ENCODE measurements at regions not wholly inside any gene's neighbourhood (a gene's known extent, or its start where the extent isn't known, plus 50 kb on each side); places are given as distances from the start of the nearest gene placed in this dataset.

DNA sequence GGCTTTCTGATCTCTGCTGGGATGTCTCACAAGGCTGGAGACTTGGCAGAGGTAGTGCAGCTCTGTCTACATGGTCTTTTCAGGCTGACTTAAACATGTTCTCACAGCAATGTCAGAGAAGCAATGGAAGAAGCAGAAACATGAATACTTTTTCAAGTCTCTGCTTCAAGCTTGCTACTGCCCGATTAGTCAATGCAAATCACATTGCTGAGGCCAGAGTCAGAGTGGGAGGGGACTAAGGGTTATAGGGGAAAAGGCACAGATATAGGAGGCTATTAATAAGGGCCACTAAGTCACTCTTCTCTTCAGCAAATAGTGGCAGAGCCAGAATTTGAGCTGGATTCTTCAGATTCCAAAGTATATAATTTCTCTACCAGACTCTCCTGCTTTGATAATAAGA is 390.5 kb downstream of the TMEM135 start:
- no peak for DNase-seq (ENCODE audit: low read depth in 2 of 2)

DNA sequence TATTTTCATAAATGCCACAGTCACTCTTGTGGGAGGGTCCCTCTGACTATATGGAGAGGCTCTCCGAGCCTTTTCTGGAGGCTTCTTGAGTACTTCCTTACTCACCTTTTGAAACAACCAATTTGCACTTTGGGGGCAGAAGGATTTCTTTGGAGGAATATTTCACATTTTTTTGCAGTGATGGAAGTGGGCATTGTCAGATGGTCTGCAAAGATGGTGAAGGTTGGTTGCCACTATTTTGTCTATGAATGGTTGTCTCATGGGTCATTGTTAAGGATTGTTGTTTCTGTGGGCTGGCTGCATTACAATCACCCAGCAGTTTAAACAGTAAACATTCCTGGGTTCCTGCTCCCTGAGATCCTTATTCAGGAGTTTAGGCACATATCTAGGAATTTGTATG is 388.2 kb downstream of the TMEM135 start:
- DNase-seq (ENCODE audit: low read depth in 2 of 2) = no peak

DNA sequence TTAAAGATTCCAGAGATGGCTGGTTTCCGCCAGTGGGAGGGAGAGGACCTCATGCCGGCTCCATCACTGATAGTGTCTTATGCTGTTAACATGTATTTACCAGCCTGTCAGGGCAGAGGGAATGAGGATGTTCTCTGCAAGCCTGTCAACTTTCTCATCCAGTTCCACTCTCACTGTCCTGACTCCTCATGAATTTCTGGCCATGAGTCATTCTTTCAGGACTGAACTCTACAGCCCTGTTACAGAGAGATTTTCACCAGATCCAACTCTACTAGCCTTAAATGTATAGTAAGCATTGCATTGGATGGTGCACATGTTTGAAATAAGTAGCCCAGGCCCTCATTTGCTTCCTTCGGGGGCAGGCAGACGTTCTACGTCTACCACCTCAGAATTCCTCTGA is 387.7 kb downstream of the TMEM135 start:
- no peak for DNase-seq (ENCODE audit: low read depth in 2 of 2)

DNA sequence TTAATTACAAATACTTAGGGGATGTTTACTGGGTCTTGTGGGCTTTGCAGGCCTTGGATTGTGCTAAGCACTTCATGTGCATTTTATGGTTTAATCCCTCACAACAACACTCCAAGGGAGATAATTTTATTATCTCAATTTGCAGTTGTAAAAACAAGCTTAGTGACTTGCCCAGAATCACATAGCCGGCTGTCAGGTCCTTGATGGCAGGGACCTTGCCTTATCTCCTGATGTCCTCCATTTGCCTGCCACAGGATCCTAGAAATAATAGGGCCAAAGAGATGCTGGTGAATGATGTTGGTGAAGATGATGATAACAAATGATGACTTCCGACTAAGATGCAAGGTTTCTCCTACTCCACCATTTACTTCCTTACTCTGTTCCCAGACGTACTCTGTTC is 385.4 kb downstream of the TMEM135 start:
- no peak for DNase-seq (ENCODE audit: low read depth in 2 of 2)

DNA sequence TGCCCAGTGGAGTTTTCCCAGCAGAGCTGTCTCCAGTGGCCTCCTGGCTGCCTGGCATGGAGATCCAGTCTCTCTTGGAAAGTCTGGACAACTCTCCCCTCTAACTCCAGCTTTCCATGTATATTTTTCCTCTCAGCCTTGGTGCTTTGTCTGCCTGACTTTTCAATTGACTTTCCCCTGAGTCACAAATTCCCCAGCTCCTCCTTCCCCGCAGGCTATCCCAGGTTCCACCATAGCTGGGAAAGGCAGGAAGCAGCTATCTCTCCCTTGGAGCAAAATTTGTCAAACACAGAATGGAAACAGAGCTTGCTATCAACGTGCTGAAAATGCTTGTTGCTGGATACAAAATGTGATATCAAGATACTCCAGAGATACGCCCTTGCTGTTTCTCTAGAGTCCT is 384.8 kb downstream of the TMEM135 start:
- DNase-seq (ENCODE audit: low read depth in 2 of 2) = no peak

DNA sequence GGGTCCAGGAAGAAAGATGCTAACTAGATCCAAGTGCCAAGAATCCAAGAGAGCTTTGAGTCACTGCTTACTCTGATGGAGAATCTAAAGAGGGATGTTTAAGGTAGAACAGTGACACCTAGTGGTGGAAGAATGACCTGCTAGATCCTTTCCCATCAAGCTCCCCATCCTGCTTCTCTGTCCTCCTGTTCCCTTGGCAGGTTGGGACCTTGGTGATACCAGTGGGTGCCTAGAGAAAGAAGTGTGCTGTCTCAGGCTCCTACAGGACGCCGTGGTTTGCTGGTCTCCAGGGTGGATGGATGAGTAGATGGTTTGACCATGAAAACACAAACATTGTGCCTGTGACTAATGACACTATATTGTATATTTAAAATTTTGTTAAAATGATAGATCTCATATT is 383.7 kb downstream of the TMEM135 start:
- peak in 1 of 2 donors; percentile 23 for DNase-seq (ENCODE audit: low read depth in 2 of 2)

DNA sequence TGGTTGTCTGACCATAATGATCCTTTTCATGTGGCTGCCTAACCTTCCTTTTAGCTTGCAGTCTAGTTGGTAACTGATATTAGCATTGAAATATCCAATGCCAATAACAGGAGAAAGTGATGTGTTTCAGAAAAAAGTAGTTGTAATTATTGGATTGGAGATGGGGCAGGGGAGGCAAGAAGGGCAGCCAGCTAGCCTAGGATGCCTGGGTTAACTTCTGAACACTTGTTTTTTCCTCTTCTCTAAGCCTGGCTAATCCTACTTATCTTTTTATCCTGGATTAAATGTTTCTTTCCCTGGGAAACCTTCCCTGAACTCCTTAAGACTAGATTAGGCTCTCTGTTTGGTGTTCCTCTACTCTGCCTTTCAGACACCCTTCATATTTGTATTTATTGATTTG is 380.2 kb downstream of the TMEM135 start:
- DNase-seq (ENCODE audit: low read depth in 2 of 2) = no peak

DNA sequence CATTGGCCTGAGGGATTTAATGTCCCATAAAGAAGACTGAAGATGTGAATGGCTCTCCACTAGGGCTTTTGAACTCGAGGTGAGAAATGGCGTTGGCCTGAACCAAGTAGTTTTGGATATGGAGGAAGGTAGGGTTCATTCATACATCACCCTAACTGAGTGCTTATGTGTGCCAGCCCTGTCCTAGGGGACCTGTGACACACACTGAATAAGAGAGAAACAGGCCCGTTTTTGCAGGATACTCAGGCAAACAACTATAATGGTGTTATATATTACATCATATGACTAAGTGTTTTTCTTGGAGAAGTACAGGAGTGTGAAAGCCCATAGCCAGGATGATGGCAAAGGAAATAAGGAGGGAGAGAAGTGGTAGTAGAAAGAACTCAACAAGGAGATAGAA is 368.1 kb downstream of the TMEM135 start:
- no peak for DNase-seq (ENCODE audit: low read depth in 2 of 2)

DNA sequence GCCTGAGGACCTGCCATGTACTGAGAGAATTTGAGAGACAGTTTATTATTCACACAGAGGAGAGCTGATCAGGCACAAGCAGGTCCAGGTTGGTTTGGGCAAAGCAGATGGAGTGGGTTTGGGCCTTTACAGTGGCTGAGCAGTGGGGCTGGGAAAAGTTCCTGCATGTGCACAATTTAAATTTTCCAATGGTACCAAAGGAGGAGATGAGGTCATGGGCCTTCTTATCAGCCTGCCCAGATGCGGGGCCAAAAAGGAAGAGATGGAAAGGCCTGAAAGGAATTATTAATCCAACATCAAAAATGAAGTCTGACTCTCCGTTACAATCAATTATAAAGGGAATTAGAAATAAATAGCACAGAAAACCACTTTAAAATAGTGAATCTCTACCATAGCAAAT is 367.6 kb downstream of the TMEM135 start:
- DNase-seq (ENCODE audit: low read depth in 2 of 2) = no peak

DNA sequence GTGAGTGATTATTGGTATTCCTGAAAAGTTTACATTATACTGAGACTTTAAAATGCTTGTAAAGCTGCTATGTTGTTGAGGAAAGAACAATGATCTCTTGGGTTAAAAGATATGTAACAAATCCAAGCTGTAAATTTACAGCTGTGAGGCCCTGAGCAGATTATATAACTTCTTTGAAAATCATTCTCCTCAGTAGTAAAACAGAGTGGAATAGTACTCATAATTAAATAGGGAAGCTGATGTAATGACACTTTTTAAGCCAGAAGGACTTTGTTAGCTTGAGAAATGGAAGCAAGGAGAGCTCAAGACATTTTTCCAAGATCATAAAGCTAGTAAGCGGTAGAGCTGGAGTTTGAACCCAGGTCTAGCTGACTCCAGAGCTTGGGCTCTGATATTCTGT is 363.9 kb downstream of the TMEM135 start:
- DNase-seq (ENCODE audit: low read depth in 2 of 2) = no peak

DNA sequence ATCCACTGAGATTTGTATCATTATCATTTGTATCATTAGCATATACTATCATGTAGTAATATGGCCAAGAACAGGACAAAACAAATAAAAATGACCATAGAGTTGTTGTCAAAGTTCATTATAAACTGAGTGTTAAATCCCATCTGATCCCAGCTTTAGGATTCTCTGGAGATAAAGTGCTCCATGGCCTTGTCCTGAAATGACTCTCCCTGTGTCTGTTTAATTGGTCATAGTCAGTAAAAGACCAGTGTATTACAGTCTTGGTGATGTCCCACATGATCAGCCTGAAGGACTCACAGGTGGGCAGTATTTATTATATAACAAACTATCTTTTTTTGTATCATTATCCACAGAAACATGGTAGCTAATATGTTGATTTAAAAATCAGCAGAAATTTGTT is 361.6 kb downstream of the TMEM135 start:
- DNase-seq (ENCODE audit: low read depth in 2 of 2) = no peak

DNA sequence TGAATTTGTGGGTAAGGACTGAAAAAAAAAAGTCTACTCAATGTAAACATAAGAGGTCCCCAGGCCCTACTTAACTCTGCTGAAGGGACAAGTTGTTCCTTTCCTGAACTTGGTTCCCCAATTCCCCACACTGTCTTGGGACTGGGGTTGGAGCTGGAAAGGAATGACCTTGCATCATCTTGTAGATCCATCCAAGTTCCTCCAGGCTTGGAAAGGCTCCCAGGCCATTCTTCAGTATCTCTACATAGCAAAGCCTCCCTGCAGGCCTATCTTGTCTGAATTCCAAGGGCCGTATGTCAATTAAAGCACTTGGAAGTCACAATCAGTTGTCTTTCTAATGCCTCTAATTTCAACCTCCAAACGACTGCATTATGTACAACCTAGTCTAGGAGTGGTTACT is 361.2 kb downstream of the TMEM135 start:
- DNase-seq (ENCODE audit: low read depth in 2 of 2) = no peak

DNA sequence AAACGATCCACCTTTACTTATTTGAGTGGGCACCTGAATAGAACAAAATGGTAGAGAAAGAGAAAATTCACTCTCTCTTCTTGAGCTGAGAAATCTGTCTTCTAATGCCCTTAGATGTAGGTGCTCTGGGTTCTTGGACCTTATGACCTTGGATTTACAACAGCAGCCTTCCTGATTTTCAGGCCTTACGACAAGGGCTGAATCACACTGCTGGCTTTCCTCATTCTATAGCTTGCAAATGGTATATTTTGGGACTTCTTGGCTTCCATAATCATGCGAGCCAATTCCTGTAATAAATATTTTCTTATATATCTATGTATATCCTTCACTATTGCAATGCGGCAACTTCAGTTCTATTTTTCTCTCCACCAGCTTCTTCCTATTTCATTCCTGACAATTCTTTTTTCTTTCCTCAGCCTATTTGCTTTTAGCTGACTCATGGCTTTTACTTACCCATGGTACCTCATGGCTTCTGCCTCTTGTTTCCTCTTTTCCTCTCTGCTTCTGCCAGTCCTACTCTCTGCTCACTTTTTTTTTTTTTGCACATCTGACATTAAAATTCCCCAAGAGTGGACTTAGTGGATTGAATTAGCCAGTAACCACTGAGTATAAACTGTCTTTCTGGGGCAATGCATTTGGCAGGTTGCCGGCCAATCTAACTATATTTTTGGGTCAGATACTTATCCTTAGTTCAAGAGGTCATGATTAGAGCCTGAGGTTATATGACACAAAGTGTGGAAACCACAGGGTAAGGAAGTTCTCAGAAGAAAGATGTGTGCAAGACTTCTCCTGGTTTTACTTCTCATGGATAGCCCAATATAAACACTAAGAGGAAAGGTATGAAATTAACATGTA is 359.5 kb downstream of the TMEM135 start:
- DNase-seq (ENCODE audit: low read depth in 2 of 2) = no peak

DNA sequence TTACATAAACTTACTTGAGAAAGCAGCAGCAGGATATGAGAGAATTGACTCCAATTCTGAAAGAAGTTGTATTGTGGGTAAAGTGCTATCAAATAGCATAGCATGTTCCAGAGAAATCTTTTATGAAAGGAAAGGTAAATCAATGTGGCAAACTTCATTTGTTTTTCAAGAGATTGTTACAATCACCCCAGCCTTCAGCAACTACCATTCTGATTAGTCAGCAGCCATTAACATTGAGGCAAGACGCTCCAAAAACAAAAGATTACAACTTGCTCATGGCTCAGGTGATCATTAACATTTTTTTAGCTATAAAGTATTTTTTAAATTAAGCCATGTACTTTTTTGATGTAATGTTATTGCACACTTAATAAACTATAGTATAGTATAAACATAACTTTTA is 357.2 kb downstream of the TMEM135 start:
- DNase-seq (ENCODE audit: low read depth in 2 of 2) = no peak

DNA sequence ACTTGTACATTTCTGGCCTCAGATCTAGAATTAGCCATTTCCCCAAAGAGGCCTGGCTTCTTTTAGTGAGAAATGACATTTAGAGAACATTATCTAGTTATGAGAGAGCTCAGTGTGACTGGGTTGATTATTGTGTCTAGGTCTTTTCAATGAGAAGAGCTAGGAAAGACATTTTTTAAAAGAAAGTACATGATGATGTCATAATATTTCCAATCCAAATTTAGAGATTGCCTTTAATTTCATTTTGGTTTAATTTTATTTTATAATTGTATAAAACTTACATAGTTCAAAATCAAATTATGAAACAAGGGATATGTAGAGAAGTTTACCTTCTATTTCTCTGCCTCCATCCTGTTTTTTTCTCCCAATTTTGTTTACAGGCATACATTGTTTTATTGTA is 354.9 kb downstream of the TMEM135 start:
- DNase-seq (ENCODE audit: low read depth in 2 of 2) = no peak

DNA sequence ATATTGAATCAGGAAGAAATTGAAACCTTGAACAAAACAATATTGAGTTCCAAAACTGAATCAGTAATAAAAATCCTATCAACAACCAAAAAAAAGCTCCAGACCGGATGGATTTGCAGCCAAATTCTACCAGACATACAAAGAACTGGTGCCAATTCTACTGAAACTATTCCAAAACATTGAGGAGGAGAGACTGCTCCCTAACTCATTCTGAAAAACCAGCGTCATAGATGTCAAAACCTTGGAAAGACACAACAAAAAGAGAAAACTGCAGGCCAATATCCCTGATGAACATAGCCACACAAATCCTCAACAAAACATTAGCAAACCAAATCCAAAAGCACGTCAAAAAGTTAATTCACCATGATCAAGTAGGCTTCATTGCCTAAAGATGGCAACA is 353.8 kb downstream of the TMEM135 start:
- no peak for DNase-seq (ENCODE audit: low read depth in 2 of 2)

DNA sequence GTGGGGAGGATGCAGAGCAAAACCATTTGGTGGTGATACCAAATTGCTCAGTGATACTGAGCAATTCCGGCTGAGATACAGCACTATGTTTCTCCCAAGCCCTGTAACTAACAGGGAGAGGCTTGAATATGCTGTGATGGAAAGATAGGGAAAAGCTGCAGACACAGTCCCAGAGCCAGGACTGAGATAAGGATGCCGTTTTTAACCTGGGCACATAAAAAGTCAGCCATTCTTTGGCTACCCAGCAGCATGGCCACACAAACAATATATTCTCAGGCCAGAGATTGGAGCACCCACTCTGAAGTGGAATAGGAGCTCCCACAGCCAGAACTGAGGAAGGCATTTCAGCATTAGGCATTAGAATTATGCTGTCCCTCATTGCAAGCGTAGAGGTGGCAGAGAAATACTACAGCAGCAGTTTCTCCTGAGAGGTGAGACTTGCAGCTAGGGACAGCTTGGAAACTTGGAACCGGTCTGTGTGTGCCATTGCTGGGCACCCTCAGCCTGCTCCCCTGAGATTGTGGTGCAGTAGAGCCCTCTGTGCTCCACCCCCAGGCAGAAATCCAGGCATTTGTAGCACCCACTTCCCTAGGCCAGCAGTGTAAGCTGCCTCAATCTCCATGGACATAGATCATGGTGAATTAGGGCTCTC is 346.5 kb downstream of the TMEM135 start:
- no peak for DNase-seq (ENCODE audit: low read depth in 2 of 2)

DNA sequence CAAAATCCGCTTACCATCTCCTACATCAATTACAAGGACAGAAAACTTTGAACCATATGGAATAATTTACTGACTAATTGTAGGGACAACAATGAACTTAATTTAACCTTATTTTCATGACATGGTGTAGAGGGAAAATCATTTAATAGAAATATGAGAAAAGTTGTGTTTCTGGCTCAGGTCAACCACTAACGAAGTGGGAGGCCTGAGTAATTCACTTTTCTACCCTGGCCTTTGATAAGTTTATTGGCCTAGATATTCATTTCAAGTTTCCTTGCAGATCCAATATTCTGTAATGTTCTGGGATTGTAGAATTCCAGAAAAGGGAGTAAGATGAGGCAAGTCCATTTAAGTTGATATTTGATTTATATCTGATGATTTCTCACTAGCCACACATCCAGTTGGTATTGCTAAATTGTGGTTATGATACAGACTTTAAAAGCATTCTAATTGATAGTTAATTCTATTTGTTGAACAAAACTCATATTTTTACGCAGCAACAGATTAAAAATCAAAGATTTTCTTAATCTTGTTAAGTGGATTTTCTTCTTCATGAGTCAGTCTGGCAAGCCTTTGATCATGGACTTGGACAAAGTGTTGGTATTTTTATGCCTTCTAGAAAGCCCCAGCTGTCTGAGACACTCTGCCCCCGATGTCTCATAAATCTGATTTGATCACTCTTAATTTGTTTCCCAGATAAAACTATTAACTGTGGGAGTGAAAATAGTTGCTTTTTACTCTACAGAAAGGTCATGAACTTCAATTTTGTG is 336.5 kb downstream of the TMEM135 start:
- no peak for DNase-seq (ENCODE audit: low read depth in 2 of 2)
